ENCODE measurements at regions not wholly inside any gene's neighbourhood (a gene's known extent, or its start where the extent isn't known, plus 50 kb on each side); places are given as distances from the start of the nearest gene placed in this dataset.
"Not testable (repeated sequence)": the region's sequence is repeated elsewhere in the genome, so short reads cannot be mapped to it uniquely, and the experiment has no call there.

- no peak for DNase-seq (ENCODE audit: low read depth)
Observed at GRCh38 chr16:87028481-87029320, 288.5 kb downstream of the C16orf95 start.

- no peak for DNase-seq (ENCODE audit: low read depth)
Observed at GRCh38 chr16:87032554-87032953, 284.6 kb downstream of the C16orf95 start.

- DNase-seq (ENCODE audit: low read depth): no peak
Observed at GRCh38 chr16:87033021-87033471, 284.1 kb downstream of the C16orf95 start.

- DNase-seq (ENCODE audit: low read depth): no peak
Observed at GRCh38 chr16:87033541-87034300, 283.5 kb downstream of the C16orf95 start.

GRCh38 chr16:87034317-87034716, 282.9 kb downstream of the C16orf95 start:
- no peak for DNase-seq (ENCODE audit: low read depth)

- no peak for DNase-seq (ENCODE audit: low read depth)
Observed at GRCh38 chr16:87035053-87035452, 282.1 kb downstream of the C16orf95 start.

GRCh38 chr16:87037012-87037411, 280.2 kb downstream of the C16orf95 start:
- DNase-seq (ENCODE audit: low read depth): no peak

GRCh38 chr16:87038528-87038927, 278.7 kb downstream of the C16orf95 start:
- not testable (repeated sequence) for DNase-seq (ENCODE audit: low read depth)

- DNase-seq (ENCODE audit: low read depth): no peak
Observed at GRCh38 chr16:87040169-87041117, 276.7 kb downstream of the C16orf95 start.

GRCh38 chr16:87041286-87041685, 275.9 kb downstream of the C16orf95 start:
- no peak for DNase-seq (ENCODE audit: low read depth)

GRCh38 chr16:87042551-87043230, 274.5 kb downstream of the C16orf95 start:
- no peak for DNase-seq (ENCODE audit: low read depth)

GRCh38 chr16:87043231-87044031, 273.8 kb downstream of the C16orf95 start:
- DNase-seq (ENCODE audit: low read depth): no peak

GRCh38 chr16:87044032-87044382, 273.2 kb downstream of the C16orf95 start:
- no peak for DNase-seq (ENCODE audit: low read depth)

- no peak for DNase-seq (ENCODE audit: low read depth)
Observed at GRCh38 chr16:87044829-87045228, 272.4 kb downstream of the C16orf95 start.

- DNase-seq (ENCODE audit: low read depth): no peak
Observed at GRCh38 chr16:87045466-87046216, 271.6 kb downstream of the C16orf95 start.

- no peak for DNase-seq (ENCODE audit: low read depth)
Observed at GRCh38 chr16:87046235-87046634, 271.0 kb downstream of the C16orf95 start.

GRCh38 chr16:87047221-87048037, 269.8 kb downstream of the C16orf95 start:
- no peak for DNase-seq (ENCODE audit: low read depth)

GRCh38 chr16:87048038-87048729, 269.0 kb downstream of the C16orf95 start:
- no peak for DNase-seq (ENCODE audit: low read depth)
